NCI-H2227 (cell line): ENCODE measurements at regions not wholly inside any gene's neighbourhood (a gene's known extent, or its start where the extent isn't known, plus 50 kb on each side); places are given as distances from the start of the nearest gene placed in this dataset.

Experiments used
- DNase-seq: peaks from one replicate; lab custom pipeline; 2025; ENCODE audit not compliant: unreplicated experiment; lab: John Stamatoyannopoulos, UW

GRCh38 chr17:34099859-34100515, 155.1 kb upstream of the CCL2 start:
- no peak for DNase-seq

GRCh38 chr17:34107019-34107418, 148.1 kb upstream of the CCL2 start:
- no peak for DNase-seq

- peak; percentile 27 for DNase-seq
These were observed 144.8 kb upstream of the CCL2 start for GRCh38 chr17:34110315-34110714.

GRCh38 chr17:34113089-34113488, 142.0 kb upstream of the CCL2 start:
- DNase-seq = no peak

- DNase-seq = no peak
These were observed 140.9 kb upstream of the CCL2 start for GRCh38 chr17:34114174-34114573.

GRCh38 chr17:34116306-34116705, 138.8 kb upstream of the CCL2 start:
- no peak for DNase-seq

GRCh38 chr17:34117332-34117731, 137.8 kb upstream of the CCL2 start:
- DNase-seq = no peak

- no peak for DNase-seq
These were observed 137.3 kb upstream of the CCL2 start for GRCh38 chr17:34117811-34118210.

- no peak for DNase-seq
These were observed 136.5 kb upstream of the CCL2 start for GRCh38 chr17:34118564-34118963.

- DNase-seq = no peak
These were observed 133.8 kb upstream of the CCL2 start for GRCh38 chr17:34121311-34121710.

- DNase-seq = no peak
These were observed 132.6 kb upstream of the CCL2 start for GRCh38 chr17:34122515-34122914.

GRCh38 chr17:34125010-34125409, 130.1 kb upstream of the CCL2 start:
- DNase-seq = no peak

- DNase-seq = no peak
These were observed 129.2 kb upstream of the CCL2 start for GRCh38 chr17:34125921-34126320.

- no peak for DNase-seq
These were observed 128.6 kb upstream of the CCL2 start for GRCh38 chr17:34126496-34126895.

GRCh38 chr17:34126965-34127364, 128.1 kb upstream of the CCL2 start:
- DNase-seq = no peak

GRCh38 chr17:34130544-34130943, 124.5 kb upstream of the CCL2 start:
- no peak for DNase-seq

- no peak for DNase-seq
These were observed 123.7 kb upstream of the CCL2 start for GRCh38 chr17:34131386-34131785.

- DNase-seq = no peak
These were observed 121.7 kb upstream of the CCL2 start for GRCh38 chr17:34133350-34133749.

GRCh38 chr17:34135841-34136240, 119.2 kb upstream of the CCL2 start:
- no peak for DNase-seq

GRCh38 chr17:34140006-34140405, 115.1 kb upstream of the CCL2 start:
- no peak for DNase-seq

- no peak for DNase-seq
These were observed 113.5 kb upstream of the CCL2 start for GRCh38 chr17:34141590-34141989.

- no peak for DNase-seq
These were observed 111.7 kb upstream of the CCL2 start for GRCh38 chr17:34143430-34143829.

GRCh38 chr17:34146440-34147043, 108.5 kb upstream of the CCL2 start:
- peak; percentile 30 for DNase-seq
